ENCODE measurements at regions not wholly inside any gene's neighbourhood (a gene's known extent, or its start where the extent isn't known, plus 50 kb on each side); places are given as distances from the start of the nearest gene placed in this dataset.

GRCh38 chr3:152202976-152203626 is 65.6 kb upstream of the MBNL1 start:
- Histone ChIP-seq H3K79me2 (ENCODE audit: insufficient read depth, low read length) (no peaks in the 10 kb centered on the region), H3K4me2 (ENCODE audit: low read length) (peak overlapping the region; percentile 17; the same call in 1 of the 2 replicates), H3K9ac (ENCODE audit: low read length) (no peak overlapping the region), H3K4me1 (ENCODE audit: control insufficient read depth in 1 of 2, insufficient read depth in 2 of 2, low read length in 2 of 2) (no peaks in the 10 kb centered on the region; a peak in 1 of 4 replicates), H4K20me1 (ENCODE audit: insufficient read depth) (no peaks in the 10 kb centered on the region), H3K27me3 (ENCODE audit: insufficient read depth, low read length) (no peaks in the 10 kb centered on the region), H3K4me3 (replicated peaks in 1 of 2; ENCODE audit: low read depth in 1 of 2, low read length in 2 of 2) (no peak overlapping the region), H3K36me3 (ENCODE audit: control insufficient read depth in 1 of 2, insufficient read depth in 2 of 2, low read length in 2 of 2) (no peaks in the 10 kb centered on the region), H3K9me3 (ENCODE audit: control insufficient read depth in 1 of 2, insufficient read depth in 1 of 2, low read depth in 1 of 2, low read length in 2 of 2) (no peaks in the 10 kb centered on the region), H3K9me2 (ENCODE audit: insufficient read depth) (no peaks in the 10 kb centered on the region), H2AFZ (ENCODE audit: low read depth, low read length, poor library complexity, severe bottlenecking) (peak overlapping the region; percentile 65), H3K27ac (ENCODE audit: low read depth, low read length) (no peak overlapping the region)
- ChIA-PET POLR2A (no interaction called here), RAD21 (ENCODE audit: low non-redundant PET in 1 of 2, low total read pairs in 2 of 2, uncharacterized antibody in 2 of 2, unreplicated experiment in 2 of 2) (no interaction called here), CTCF (no interaction called here)
- intact Hi-C loops (cut with micrococcal nuclease): no loop called here
- ATAC-seq: no peak
- no peak for TF ChIP-seq ATF3 (IDR thresholded peaks at IDR 0.05)
- no peak for TF ChIP-seq FOSL1 (IDR thresholded peaks at IDR 0.05; ENCODE audit: low read depth)
- no peak for TF ChIP-seq EZH2phosphoT487 (IDR thresholded peaks at IDR 0.05; ENCODE audit: borderline replicate concordance)
- TF ChIP-seq CEBPB (IDR thresholded peaks at IDR 0.05; ENCODE audit: low read depth): no peak
- DNase-seq (ENCODE audit: low read depth, low spot score): no peak
- BruUV-seq (replicated peaks): no TSS peak

- RAD21 ChIA-PET (ENCODE audit: low non-redundant PET in 1 of 2, low total read pairs in 2 of 2, uncharacterized antibody in 2 of 2, unreplicated experiment in 2 of 2): no interaction called here
- Histone ChIP-seq H2AFZ (ENCODE audit: low read depth, low read length, poor library complexity, severe bottlenecking) (peak overlapping the region; percentile 65), H4K20me1 (ENCODE audit: insufficient read depth) (no peaks in the 10 kb centered on the region), H3K79me2 (ENCODE audit: insufficient read depth, low read length) (no peaks in the 10 kb centered on the region), H3K9ac (ENCODE audit: low read length) (no peak overlapping the region), H3K9me2 (ENCODE audit: insufficient read depth) (no peaks in the 10 kb centered on the region), H3K4me2 (ENCODE audit: low read length) (peak overlapping the region; percentile 17; the same call in 1 of the 2 replicates), H3K27ac (ENCODE audit: low read depth, low read length) (no peak overlapping the region), H3K27me3 (ENCODE audit: insufficient read depth, low read length) (no peaks in the 10 kb centered on the region), H3K4me1 (ENCODE audit: control insufficient read depth in 1 of 2, insufficient read depth in 2 of 2, low read length in 2 of 2) (no peaks in the 10 kb centered on the region; a peak in 1 of 4 replicates), H3K4me3 (replicated peaks in 1 of 2; ENCODE audit: low read depth in 1 of 2, low read length in 2 of 2) (no peak overlapping the region), H3K36me3 (ENCODE audit: control insufficient read depth in 1 of 2, insufficient read depth in 2 of 2, low read length in 2 of 2) (no peaks in the 10 kb centered on the region), H3K9me3 (ENCODE audit: control insufficient read depth in 1 of 2, insufficient read depth in 1 of 2, low read depth in 1 of 2, low read length in 2 of 2) (no peaks in the 10 kb centered on the region)
- TF ChIP-seq JUND (IDR thresholded peaks at IDR 0.05): no peak
- TF ChIP-seq EGR1 (IDR thresholded peaks at IDR 0.05; ENCODE audit: low read depth): no peak
- TF ChIP-seq TCF7L2 (IDR thresholded peaks at IDR 0.05; ENCODE audit: borderline replicate concordance, extremely low read depth, insufficient read depth, insufficient read length): no peak
- no peak for TF ChIP-seq POLR2A (IDR thresholded peaks at IDR 0.05; ENCODE audit: borderline replicate concordance, extremely low read depth, insufficient read depth, insufficient read length)
- no peak for TF ChIP-seq RAD21 (IDR thresholded peaks at IDR 0.05; ENCODE audit: low read depth)
- no peak for TF ChIP-seq FOSL1 (IDR thresholded peaks at IDR 0.05; ENCODE audit: low read depth)
- no peak for TF ChIP-seq EZH2phosphoT487 (IDR thresholded peaks at IDR 0.05; ENCODE audit: borderline replicate concordance)
- TF ChIP-seq SP1 (IDR thresholded peaks at IDR 0.05; ENCODE audit: low read depth): no peak
- TF ChIP-seq REST (IDR thresholded peaks at IDR 0.05; ENCODE audit: low read depth): no peak
- TF ChIP-seq CBX3 (IDR thresholded peaks at IDR 0.05; ENCODE audit: low read depth): no peak
- DNase-seq (ENCODE audit: low read depth, low spot score): no peak
- CTCF ChIA-PET: no interaction called here
- BruUV-seq (replicated peaks): no TSS peak
- POLR2A ChIA-PET: interaction anchor here (0.6 kb wide), 1 partner anchor 1441 kb away, joined by 7 read pairs; the partner anchor contains the start of gene SIAH2
- no peak for ATAC-seq
- intact Hi-C loops (cut with micrococcal nuclease): no loop called here
These were observed 65.1 kb upstream of the MBNL1 start for GRCh38 chr3:152203652-152204051.

All from HCT116 (cell line).